WTC11 (cell line): ENCODE measurements at regions not wholly inside any gene's neighbourhood (a gene's known extent, or its start where the extent isn't known, plus 50 kb on each side); places are given as distances from the start of the nearest gene placed in this dataset.

Source experiments
- CTCF ChIP-seq: fragments of 200-600 bp; IDR thresholded peaks from 2 replicates; pipeline ENCODE4 v1.8.0; 2022; ENCODE audit warnings: antibody characterized with exemption
- FOXK1 ChIP-seq: sonication (generic); formaldehyde crosslinking; IDR thresholded peaks from 2 replicates; pipeline ENCODE4 v1.8.0; 2022; ENCODE audit warnings: mild to moderate bottlenecking, moderate library complexity, missing genetic modification reagents
- ZNF232 ChIP-seq: sonication (generic); formaldehyde crosslinking; IDR thresholded peaks from 2 replicates; pipeline ENCODE4 v1.8.0; 2022; ENCODE audit warnings: mild to moderate bottlenecking, missing genetic modification reagents
- TF ChIP-seq, protein P1 (sequence below): sonication (generic); formaldehyde crosslinking; conservative IDR thresholded peaks from 2 replicates; pipeline ENCODE4 v1.8.1; 2023; ENCODE audit warnings: mild to moderate bottlenecking, low read depth, missing genetic modification reagents, moderate library complexity
- TF ChIP-seq, protein P2 (sequence below): sonication (generic); formaldehyde crosslinking; IDR thresholded peaks from 2 replicates; pipeline ENCODE4 v1.8.1; 2022; ENCODE audit warnings: low read depth, missing genetic modification reagents, borderline replicate concordance

- no peak for TF ChIP-seq CTCF
- TF ChIP-seq, protein P1, sequence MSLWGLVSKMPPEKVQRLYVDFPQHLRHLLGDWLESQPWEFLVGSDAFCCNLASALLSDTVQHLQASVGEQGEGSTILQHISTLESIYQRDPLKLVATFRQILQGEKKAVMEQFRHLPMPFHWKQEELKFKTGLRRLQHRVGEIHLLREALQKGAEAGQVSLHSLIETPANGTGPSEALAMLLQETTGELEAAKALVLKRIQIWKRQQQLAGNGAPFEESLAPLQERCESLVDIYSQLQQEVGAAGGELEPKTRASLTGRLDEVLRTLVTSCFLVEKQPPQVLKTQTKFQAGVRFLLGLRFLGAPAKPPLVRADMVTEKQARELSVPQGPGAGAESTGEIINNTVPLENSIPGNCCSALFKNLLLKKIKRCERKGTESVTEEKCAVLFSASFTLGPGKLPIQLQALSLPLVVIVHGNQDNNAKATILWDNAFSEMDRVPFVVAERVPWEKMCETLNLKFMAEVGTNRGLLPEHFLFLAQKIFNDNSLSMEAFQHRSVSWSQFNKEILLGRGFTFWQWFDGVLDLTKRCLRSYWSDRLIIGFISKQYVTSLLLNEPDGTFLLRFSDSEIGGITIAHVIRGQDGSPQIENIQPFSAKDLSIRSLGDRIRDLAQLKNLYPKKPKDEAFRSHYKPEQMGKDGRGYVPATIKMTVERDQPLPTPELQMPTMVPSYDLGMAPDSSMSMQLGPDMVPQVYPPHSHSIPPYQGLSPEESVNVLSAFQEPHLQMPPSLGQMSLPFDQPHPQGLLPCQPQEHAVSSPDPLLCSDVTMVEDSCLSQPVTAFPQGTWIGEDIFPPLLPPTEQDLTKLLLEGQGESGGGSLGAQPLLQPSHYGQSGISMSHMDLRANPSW (CRISPR knock-in tag): no peak
- TF ChIP-seq, protein P2, sequence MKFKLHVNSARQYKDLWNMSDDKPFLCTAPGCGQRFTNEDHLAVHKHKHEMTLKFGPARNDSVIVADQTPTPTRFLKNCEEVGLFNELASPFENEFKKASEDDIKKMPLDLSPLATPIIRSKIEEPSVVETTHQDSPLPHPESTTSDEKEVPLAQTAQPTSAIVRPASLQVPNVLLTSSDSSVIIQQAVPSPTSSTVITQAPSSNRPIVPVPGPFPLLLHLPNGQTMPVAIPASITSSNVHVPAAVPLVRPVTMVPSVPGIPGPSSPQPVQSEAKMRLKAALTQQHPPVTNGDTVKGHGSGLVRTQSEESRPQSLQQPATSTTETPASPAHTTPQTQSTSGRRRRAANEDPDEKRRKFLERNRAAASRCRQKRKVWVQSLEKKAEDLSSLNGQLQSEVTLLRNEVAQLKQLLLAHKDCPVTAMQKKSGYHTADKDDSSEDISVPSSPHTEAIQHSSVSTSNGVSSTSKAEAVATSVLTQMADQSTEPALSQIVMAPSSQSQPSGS: no peak
- no peak for TF ChIP-seq ZNF232 (CRISPR knock-in tag)
- no peak for TF ChIP-seq FOXK1
Observed at GRCh38 chr5:15326932-15327331, 173.0 kb upstream of the FBXL7 start.
